SH-SY5Y (cell line): ENCODE measurements at regions not wholly inside any gene's neighbourhood (a gene's known extent, or its start where the extent isn't known, plus 50 kb on each side); places are given as distances from the start of the nearest gene placed in this dataset.

Experiments
- GATA2 ChIP-seq: IDR thresholded peaks from 2 replicates; pipeline ENCODE4 v1.6.1; 2011; ENCODE audit warnings: mild to moderate bottlenecking, low read depth, low read length
- GATA3 ChIP-seq: IDR thresholded peaks from 2 replicates; pipeline ENCODE4 v1.6.1; 2011; ENCODE audit warnings: low read depth, mild to moderate bottlenecking, low read length, moderate library complexity

GRCh38 chr5:165209101-165209727 lies 1703.8 kb downstream of the MAT2B start:
- TF ChIP-seq GATA2 (no peak), GATA3 (no peak)
